Lung (tissue), 11 donors: ENCODE measurements at regions not wholly inside any gene's neighbourhood (a gene's known extent, or its start where the extent isn't known, plus 50 kb on each side); places are given as distances from the start of the nearest gene placed in this dataset.
A peak's percentile ranks its signal among the peaks of the same experiment; 100 is the strongest.

Experiments used
- ATAC-seq: fragments of 200-7000 bp; cut with Tn5 transposase; one replicate; pipeline ENCODE4 v1.9.1; 2020; ENCODE audit warnings: moderate number of reproducible peaks; ENCODE audit not compliant: insufficient read depth, low FRiP score
- DNase-seq, 3 donors: peaks; one replicate each; pipeline ENCODE4 v3.0.0-alpha.2; 2013 to 2017
- H3K27ac ChIP-seq, 2 donors: one replicate each; pipeline ENCODE4 v1.5.1; 2013; ENCODE audit warnings: mild to moderate bottlenecking in 2 of 2, moderate library complexity in 2 of 2, control low read depth in 1 of 2, inconsistent platforms in 1 of 2, low read depth in 1 of 2, low read length in 1 of 2
- H3K27me3 ChIP-seq, 3 donors: one replicate each; pipeline ENCODE4 v1.5.1; 2013; ENCODE audit warnings: low read length in 2 of 3; ENCODE audit not compliant: control insufficient read depth in 3 of 3, insufficient read depth in 3 of 3
- H3K36me3 ChIP-seq, 4 donors: one replicate each; pipeline ENCODE4 v1.5.1; 2013; ENCODE audit warnings: low read length in 4 of 4, mild to moderate bottlenecking in 1 of 4, moderate library complexity in 1 of 4; ENCODE audit not compliant: control insufficient read depth in 4 of 4, insufficient read depth in 4 of 4
- H3K4me1 ChIP-seq, 5 donors: one replicate each; pipeline ENCODE4 v1.5.1; 2013; ENCODE audit warnings: low read length in 5 of 5, mild to moderate bottlenecking in 2 of 5, moderate library complexity in 1 of 5; ENCODE audit not compliant: control insufficient read depth in 5 of 5, insufficient read depth in 5 of 5
- H3K4me3 ChIP-seq: one replicate; pipeline ENCODE4 v1.5.1; 2013; ENCODE audit warnings: mild to moderate bottlenecking, control low read depth, moderate library complexity
- H3K9ac ChIP-seq, 2 donors: one replicate each; pipeline ENCODE4 v1.5.1; 2013; ENCODE audit warnings: low read length in 2 of 2, control low read depth in 1 of 2; ENCODE audit not compliant: insufficient read depth in 1 of 2
- H3K9me3 ChIP-seq, 4 donors: one replicate each; pipeline ENCODE4 v1.5.1; 2013; ENCODE audit warnings: low read length in 3 of 4, mild to moderate bottlenecking in 1 of 4, moderate library complexity in 1 of 4; ENCODE audit not compliant: control insufficient read depth in 4 of 4, insufficient read depth in 3 of 4
- CTCF ChIP-seq: IDR thresholded peaks from 2 replicates; pipeline ENCODE4 v1.5.1; 2012; ENCODE audit warnings: mild to moderate bottlenecking; ENCODE audit errors: control extremely low read depth, extremely low read depth
- WGBS, 2 donors: extraction: QIAGEN DNeasy Blood & Tissue Kit; methylation state at CpG; one replicate each; pipeline ENCODE4 v1.1.7; 2013; 5-methylcytosine and 5-hydroxymethylcytosine counted together
- donor health status: control.
- donor health status: control.
- donor health status: Bipolar disorder and iron deficiency.
- donor health status: healthy.
- donor health status: DM: yes; HTN: yes; CAD: no.

GRCh38 chr2:106705877-106706276, 180.1 kb downstream of the ST6GAL2 start:
- Histone ChIP-seq H3K4me1 (peaks cover 0 to 9% (median 6%) of the 10 kb centered on the region in 5 donors), H3K4me3 (no peak overlapping the region), H3K9ac (no peak overlapping the region), H3K36me3 (no peaks in the 10 kb centered on the region), H3K27me3 (no peaks in the 10 kb centered on the region), H3K9me3 (no peaks in the 10 kb centered on the region), H3K27ac (no peak overlapping the region)
- peak in 2 of 3 donors; percentile 16 to 44 for DNase-seq
- 70 to 77% methylated on average over 1 of the region's 1 CpG for WGBS, 2 donors
- ATAC-seq = no peak
- TF ChIP-seq CTCF = no peak

- no peaks in the 10 kb centered on the region for H3K36me3 ChIP-seq
- no peak overlapping the region for H3K9ac ChIP-seq
- H3K4me3 ChIP-seq = no peak overlapping the region
- H3K9me3 ChIP-seq = no peaks in the 10 kb centered on the region
- DNase-seq = no peak
- no peak for TF ChIP-seq CTCF
- WGBS, 2 donors = 86 to 95% methylated on average over 2 of the region's 2 CpGs
- no peaks in the 10 kb centered on the region for H3K27me3 ChIP-seq
- H3K27ac ChIP-seq = no peak overlapping the region
- ATAC-seq = no peak
- peaks cover 0 to 9% (median 6%) of the 10 kb centered on the region in 5 donors for H3K4me1 ChIP-seq
Measured at GRCh38 chr2:106706283-106706682, 179.7 kb downstream of the ST6GAL2 start.

- 19 to 22% methylated on average over 1 of the region's 1 CpG for WGBS, 2 donors
- Histone ChIP-seq H3K36me3 (no peaks in the 10 kb centered on the region), H3K9ac (no peak overlapping the region), H3K27me3 (no peaks in the 10 kb centered on the region), H3K4me3 (no peak overlapping the region), H3K9me3 (peaks cover 0 to 4% (median 0%) of the 10 kb centered on the region in 4 donors), H3K4me1 (peaks cover 0 to 9% (median 6%) of the 10 kb centered on the region in 5 donors), H3K27ac (no peak overlapping the region)
- ATAC-seq (no peak), DNase-seq (peak; percentile 42 to 69 (median 61))
- no peak for TF ChIP-seq CTCF
Measured at GRCh38 chr2:106708209-106708608, 177.8 kb downstream of the ST6GAL2 start.

- Histone ChIP-seq H3K27me3 (no peaks in the 10 kb centered on the region), H3K27ac (no peak overlapping the region), H3K4me3 (no peak overlapping the region), H3K4me1 (peaks cover 0 to 9% (median 6%) of the 10 kb centered on the region in 5 donors), H3K9ac (no peak overlapping the region), H3K36me3 (no peaks in the 10 kb centered on the region), H3K9me3 (peaks cover 0 to 4% (median under 1%) of the 10 kb centered on the region in 4 donors)
- WGBS, 2 donors = 86 to 94% methylated on average over 1 of the region's 1 CpG
- ATAC-seq (no peak), DNase-seq (no peak)
- TF ChIP-seq CTCF = no peak
Measured at GRCh38 chr2:106709229-106709628, 176.7 kb downstream of the ST6GAL2 start.
